GM12878 (cell line): ENCODE measurements at regions not wholly inside any gene's neighbourhood (a gene's known extent, or its start where the extent isn't known, plus 50 kb on each side); places are given as distances from the start of the nearest gene placed in this dataset.

Experiments used
- ATAC-seq: fragments of 200-7000 bp; cut with Tn5 transposase; 3 replicates; pipeline ENCODE4 v1.9.1; 2020; ENCODE audit warnings: mild to moderate bottlenecking, moderate library complexity
- BruUV-seq: library from RNA; stranded (reverse); fragments of 400-500 nt; replicated peaks from 2 replicates; lab custom pipeline; 2021; lab: Mats Ljungman, UMichigan
- CTCF ChIA-PET: fragments of 300-600 bp; sonication (Branson Sonifier 250); formaldehyde crosslinking; extraction: SDS; loops from one replicate; lab custom pipeline; 2021; ENCODE audit warnings: inconsistent platforms; lab: Yijun Ruan, JAX
- POLR2A ChIA-PET: fragments of 350-600 bp; formaldehyde crosslinking; extraction: SDS; loops from one replicate; lab custom pipeline; 2021; ENCODE audit warnings: inconsistent platforms; lab: Charles Lee
- RAD21 ChIA-PET: fragments of 300-600 bp; sonication (Branson Sonifier 250); formaldehyde crosslinking; loops from one replicate; lab custom pipeline; 2023; ENCODE audit warnings: antibody characterized with exemption; ENCODE audit not compliant: unreplicated experiment; lab: Charles Lee
- SMC1A ChIA-PET: fragments of 300-600 bp; sonication (Branson Sonifier 250); formaldehyde crosslinking; loops from one replicate; lab custom pipeline; 2023; ENCODE audit not compliant: unreplicated experiment, uncharacterized antibody; lab: Charles Lee
- DNase-seq: peaks from one replicate; pipeline ENCODE4 v3.0.0-alpha.2; 2011; ENCODE audit warnings: low read depth, low spot score
- FAIRE-seq: peaks from 3 replicates; lab custom pipeline; 2011; peaks lifted over from hg19 to GRCh38; lab: Jason Lieb, UNC
- H2AFZ ChIP-seq: 2 replicates; pipeline ENCODE4 v1.6.0; 2011; ENCODE audit warnings: low read depth, low read length, control low read depth; ENCODE audit not compliant: control insufficient read depth
- H3K27ac ChIP-seq: 2 replicates; pipeline ENCODE4 v1.5.1; 2011; ENCODE audit warnings: control low read depth; ENCODE audit not compliant: control insufficient read depth, insufficient read depth
- H3K27me3 ChIP-seq, 2 experiments: replicated peaks in 1 of 2; 2 replicates each; pipeline versions ENCODE4 v1.6.0 to v1.6.1; 2011; ENCODE audit warnings: low read length in 1 of 2; ENCODE audit not compliant: control insufficient read depth in 2 of 2, insufficient read depth in 2 of 2
- H3K36me3 ChIP-seq, 2 experiments: 2 replicates each; pipeline ENCODE4 v1.5.1; 2011; ENCODE audit warnings: low read length in 1 of 2; ENCODE audit not compliant: control insufficient read depth in 2 of 2, insufficient read depth in 2 of 2
- H3K4me1 ChIP-seq: 2 replicates; pipeline ENCODE4 v1.6.1; 2011; ENCODE audit warnings: mild to moderate bottlenecking, low read length, moderate library complexity, mixed read lengths; ENCODE audit not compliant: control insufficient read depth, insufficient read depth
- H3K4me2 ChIP-seq: 2 replicates; pipeline ENCODE4 v1.6.0; 2011; ENCODE audit warnings: control low read depth; ENCODE audit not compliant: control insufficient read depth, insufficient read depth
- H3K4me3 ChIP-seq: fragments of 200-600 bp; sonication (generic); 2 replicates; pipeline ENCODE4 v1.5.1; 2016
- H3K79me2 ChIP-seq: 2 replicates; pipeline ENCODE4 v1.6.0; 2011; ENCODE audit warnings: low read length; ENCODE audit not compliant: control insufficient read depth, insufficient read depth
- H3K9ac ChIP-seq: 2 replicates; pipeline ENCODE4 v1.8.0; 2011; ENCODE audit warnings: low read length, control low read depth, mixed read lengths; ENCODE audit not compliant: control insufficient read depth, insufficient read depth
- H3K9me3 ChIP-seq: replicated peaks from 3 replicates; pipeline ENCODE4 v1.5.1; 2011; ENCODE audit warnings: mild to moderate bottlenecking, low read length; ENCODE audit not compliant: control insufficient read depth, insufficient read depth
- H4K20me1 ChIP-seq: 2 replicates; pipeline ENCODE4 v1.6.0; 2011; ENCODE audit not compliant: control insufficient read depth, insufficient read depth
- BACH1 ChIP-seq: fragments of 450-650 bp; IDR thresholded peaks from 2 replicates; pipeline ENCODE4 v1.6.1; 2017; ENCODE audit warnings: mild to moderate bottlenecking, borderline replicate concordance
- BRCA1 ChIP-seq: IDR thresholded peaks from 2 replicates; pipeline ENCODE4 v1.6.1; 2011; ENCODE audit warnings: low read depth, low read length, improper control_type of control experiment
- E4F1 ChIP-seq: fragments of 450-650 bp; IDR thresholded peaks from 2 replicates; pipeline ENCODE4 v1.6.1; 2018; ENCODE audit warnings: borderline replicate concordance, mild to moderate bottlenecking; ENCODE audit not compliant: partially characterized antibody
- EED ChIP-seq: sonication (generic); IDR thresholded peaks from 2 replicates; pipeline ENCODE4 v1.6.1; 2016; ENCODE audit warnings: antibody characterized with exemption, low read depth
- GATAD2B ChIP-seq: fragments of 450-650 bp; conservative IDR thresholded peaks from 2 replicates; pipeline ENCODE4 v1.6.1; 2017; ENCODE audit warnings: low read depth, mild to moderate bottlenecking, moderate library complexity
- HDGF ChIP-seq: fragments of 450-650 bp; IDR thresholded peaks from 2 replicates; pipeline ENCODE4 v1.6.1; 2016; ENCODE audit warnings: antibody characterized with exemption
- IKZF1 ChIP-seq: fragments of 450-650 bp; conservative IDR thresholded peaks from 2 replicates; pipeline ENCODE4 v1.6.1; 2017; ENCODE audit warnings: antibody characterized with exemption, mild to moderate bottlenecking
- MLLT1 ChIP-seq: fragments of 450-650 bp; IDR thresholded peaks from 2 replicates; pipeline ENCODE4 v1.6.1; 2016; ENCODE audit warnings: mild to moderate bottlenecking
- POLR2AphosphoS5 ChIP-seq: IDR thresholded peaks from 2 replicates; pipeline ENCODE4 v1.6.1; 2011; ENCODE audit warnings: mild to moderate bottlenecking, low read length, inconsistent platforms
- POU2F2 ChIP-seq: IDR thresholded peaks from 3 replicates; pipeline ENCODE4 v1.6.1; 2011; ENCODE audit warnings: low read depth, mild to moderate bottlenecking, low read length, borderline replicate concordance
- RB1 ChIP-seq: fragments of 450-650 bp; formaldehyde crosslinking; IDR thresholded peaks from 2 replicates; pipeline ENCODE4 v1.6.1; 2017; ENCODE audit warnings: mild to moderate bottlenecking, borderline replicate concordance
- ZSCAN29 ChIP-seq: fragments of 450-650 bp; IDR thresholded peaks from 2 replicates; pipeline ENCODE4 v1.6.1; 2017; ENCODE audit warnings: mild to moderate bottlenecking, moderate library complexity
- WGBS: methylation state at CpG from one replicate; pipeline ENCODE4 v1.1.6; 2016; ENCODE audit warnings: low lambda C conversion rate; ENCODE audit not compliant: insufficient replicate concordance, insufficient coverage; ENCODE audit errors: missing lambda C conversion rate; 5-methylcytosine and 5-hydroxymethylcytosine counted together
- in situ Hi-C: fragments of 300-500 bp; cut with MboI; formaldehyde crosslinking; loops from 9 replicates; pipeline ENCODE4 v1.14.3; 2018; ENCODE audit warnings: mixed read lengths
- intact Hi-C: fragments of 100-400 bp; cut with micrococcal nuclease; formaldehyde crosslinking; loops from one replicate; pipeline ENCODE4 v1.14.2; 2022; ENCODE audit not compliant: unreplicated experiment
- TF ChIP-seq, protein P1 (sequence below): fragments of 450-650 bp; conservative IDR thresholded peaks from 2 replicates; pipeline ENCODE4 v1.6.1; 2017; ENCODE audit warnings: mild to moderate bottlenecking, moderate library complexity

GRCh38 chr3:72447059-72447946 lies 400.9 kb downstream of the SHQ1 start (continued):
- no peak for TF ChIP-seq POU2F2
- 0 out of 2 replicates have a peak, but pooled peaks have one; percentile 12 for TF ChIP-seq MLLT1
- TF ChIP-seq, all 136 proteins: peak for 24

DNA sequence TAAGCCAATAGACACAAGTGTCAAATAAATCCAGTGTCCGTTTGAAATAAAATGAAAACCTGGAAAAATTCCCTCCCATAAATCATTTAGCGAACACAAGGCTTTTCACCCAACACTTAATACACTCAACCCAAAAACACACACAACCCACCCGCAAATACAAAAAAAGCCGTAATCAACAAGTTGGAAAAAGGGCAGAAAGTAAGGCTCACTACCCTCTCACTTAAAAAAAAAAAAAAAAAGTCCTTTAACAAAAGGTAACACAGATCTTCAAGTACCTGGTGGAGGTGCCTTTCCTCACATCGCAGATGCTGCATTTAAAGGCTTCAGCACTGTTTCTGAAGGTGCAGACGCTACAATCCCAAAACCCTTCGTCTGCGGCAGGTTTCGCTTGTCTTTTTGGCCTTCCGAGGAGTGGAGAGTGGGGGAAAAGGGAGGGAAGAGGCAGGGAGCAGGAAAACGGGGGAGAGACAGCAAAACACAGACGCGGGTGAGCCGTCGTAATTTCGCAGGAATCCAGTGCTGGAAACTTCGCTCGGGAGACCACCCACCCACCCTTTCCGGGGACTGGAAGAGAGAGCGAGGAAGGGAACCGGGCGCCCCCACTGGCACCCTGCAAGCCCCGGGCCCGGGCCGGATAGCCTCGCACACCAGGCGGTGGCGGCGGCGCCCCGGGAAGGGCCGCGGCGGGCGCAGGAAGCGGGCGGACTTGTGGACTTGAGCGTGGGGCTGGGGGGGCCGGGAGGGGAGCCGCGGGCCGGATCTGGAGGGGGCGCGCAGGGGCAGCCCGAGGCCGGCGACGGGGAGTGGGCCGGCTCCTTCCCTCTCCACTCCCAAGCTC lies 401.8 kb downstream of the SHQ1 start, which contains the start of gene RYBP:
TSS of gene RYBP (minus strand) at position 404 of the 841 bp plus-strand sequence.
- ChIA-PET POLR2A (interaction anchor here (0.6 to 1.5 kb wide), 2 partner anchors 26 to 372 kb away, joined by 3 read pairs; no protein-coding TSS in a partner anchor), RAD21 (interaction anchor here (0.6 to 1.0 kb wide), 3 partner anchors 71 to 375 kb away, joined by 3 read pairs; no protein-coding TSS in a partner anchor), SMC1A (interaction anchor here (0.9 to 1.0 kb wide), 2 partner anchors 18 to 72 kb away, joined by 3 read pairs; no protein-coding TSS in a partner anchor), CTCF (interaction anchor here (0.9 to 1.2 kb wide), 3 partner anchors 21 to 496 kb away, joined by 3 read pairs; no protein-coding TSS in a partner anchor)
- FAIRE-seq = no peak
- no peak for DNase-seq
- peak; percentile 63 for ATAC-seq
- H3K79me2 ChIP-seq = peaks cover 51% of the 10 kb centered on the region
- no peaks in the 10 kb centered on the region; the same call in 1 of the 2 replicates for H4K20me1 ChIP-seq
- peak within 1 kb of the TSS; percentile 67 for H3K27ac ChIP-seq
- WGBS = under 1% methylated on average over 33 of the region's 49 CpGs
- H3K9ac ChIP-seq = peak within 1 kb of the TSS; percentile 84
- peak within 1 kb of the TSS; percentile 95 for H3K4me3 ChIP-seq
- BruUV-seq = no TSS peak
- H2AFZ ChIP-seq = peak within 1 kb of the TSS; percentile 59
- no peaks in the 10 kb centered on the region for H3K9me3 ChIP-seq
- peaks cover 6% of the 10 kb centered on the region; the same call in 1 of the 2 replicates for H3K4me1 ChIP-seq
- no peaks in the 10 kb centered on the region for H3K27me3 ChIP-seq
- H3K36me3 ChIP-seq = no peaks in the 10 kb centered on the region
- H3K4me2 ChIP-seq = peak within 1 kb of the TSS; percentile 82
- in situ Hi-C loops (no loop called here), intact Hi-C loops (loop anchor here (1.0 to 10.0 kb wide), 5 partner anchors 19 to 572 kb away; no protein-coding TSS in a partner anchor)
- TF ChIP-seq E4F1 (no peak), ZSCAN29 (no peak), HDGF (peak; percentile 35; the same call in 1 of the 2 replicates), GATAD2B (peak; percentile 14; the same call in 1 of the 2 replicates), BACH1 (0 out of 2 replicates have a peak, but pooled peaks have one; percentile 40), IKZF1 (peak; percentile 35), RB1 (peak; percentile 48; the same call in 1 of the 2 replicates), EED (peak; percentile 72), POLR2AphosphoS5 (peak; percentile 45; the same call in 1 of the 2 replicates), BRCA1 (no peak)
- TF ChIP-seq, protein P1, sequence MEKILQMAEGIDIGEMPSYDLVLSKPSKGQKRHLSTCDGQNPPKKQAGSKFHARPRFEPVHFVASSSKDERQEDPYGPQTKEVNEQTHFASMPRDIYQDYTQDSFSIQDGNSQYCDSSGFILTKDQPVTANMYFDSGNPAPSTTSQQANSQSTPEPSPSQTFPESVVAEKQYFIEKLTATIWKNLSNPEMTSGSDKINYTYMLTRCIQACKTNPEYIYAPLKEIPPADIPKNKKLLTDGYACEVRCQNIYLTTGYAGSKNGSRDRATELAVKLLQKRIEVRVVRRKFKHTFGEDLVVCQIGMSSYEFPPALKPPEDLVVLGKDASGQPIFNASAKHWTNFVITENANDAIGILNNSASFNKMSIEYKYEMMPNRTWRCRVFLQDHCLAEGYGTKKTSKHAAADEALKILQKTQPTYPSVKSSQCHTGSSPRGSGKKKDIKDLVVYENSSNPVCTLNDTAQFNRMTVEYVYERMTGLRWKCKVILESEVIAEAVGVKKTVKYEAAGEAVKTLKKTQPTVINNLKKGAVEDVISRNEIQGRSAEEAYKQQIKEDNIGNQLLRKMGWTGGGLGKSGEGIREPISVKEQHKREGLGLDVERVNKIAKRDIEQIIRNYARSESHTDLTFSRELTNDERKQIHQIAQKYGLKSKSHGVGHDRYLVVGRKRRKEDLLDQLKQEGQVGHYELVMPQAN = peak; percentile 57; the same call in 1 of the 2 replicates
